ENCODE measurements at regions not wholly inside any gene's neighbourhood (a gene's known extent, or its start where the extent isn't known, plus 50 kb on each side); places are given as distances from the start of the nearest gene placed in this dataset.

- Mint-ChIP-seq H3K4me1 (peaks cover 36% of the 10 kb centered on the region), H3K9me3 (peaks cover 3% of the 10 kb centered on the region), H3K27me3 (ENCODE audit: low read depth) (no peaks in the 10 kb centered on the region), H3K27ac (peak overlapping the region in 1 of 3 experiments; percentile 26), H3K4me3 (no peak overlapping the region), H3K36me3 (ENCODE audit: low read depth) (no peaks in the 10 kb centered on the region)
- TF ChIP-seq CTCF (IDR thresholded peaks at IDR 0.05; ENCODE audit: unreplicated experiment in 3 of 3), result no peak
Observed at GRCh38 chr12:115216301-115216700, 532.3 kb upstream of the TBX3 start.

- TF ChIP-seq CTCF (IDR thresholded peaks at IDR 0.05; ENCODE audit: unreplicated experiment in 3 of 3), result no peak
- Mint-ChIP-seq H3K4me1 (peaks cover 44% of the 10 kb centered on the region), H3K27ac (no peak overlapping the region), H3K36me3 (ENCODE audit: low read depth) (no peaks in the 10 kb centered on the region), H3K4me3 (no peak overlapping the region), H3K9me3 (peaks cover 3% of the 10 kb centered on the region), H3K27me3 (ENCODE audit: low read depth) (no peaks in the 10 kb centered on the region)
Observed at GRCh38 chr12:115215544-115215943, 531.6 kb upstream of the TBX3 start.

GRCh38 chr12:115213538-115214016 is 529.6 kb upstream of the TBX3 start:
- Mint-ChIP-seq H3K36me3 (ENCODE audit: low read depth) (no peaks in the 10 kb centered on the region), H3K27ac (peak overlapping the region; percentile 74 to 86 (median 83)), H3K4me1 (peaks cover 52% of the 10 kb centered on the region), H3K27me3 (ENCODE audit: low read depth) (no peaks in the 10 kb centered on the region), H3K9me3 (peaks cover 3% of the 10 kb centered on the region), H3K4me3 (peak overlapping the region in 2 of 3 experiments; percentile 11 to 40)
- no peak for TF ChIP-seq CTCF (IDR thresholded peaks at IDR 0.05; ENCODE audit: unreplicated experiment in 3 of 3)

GRCh38 chr12:115213118-115213517 is 529.1 kb upstream of the TBX3 start:
- Mint-ChIP-seq H3K27ac (peak overlapping the region; percentile 74 to 86 (median 83)), H3K4me3 (peak overlapping the region in 1 of 3 experiments; percentile 11)

GRCh38 chr12:115212356-115212755 is 528.4 kb upstream of the TBX3 start:
- TF ChIP-seq CTCF (IDR thresholded peaks at IDR 0.05; ENCODE audit: unreplicated experiment in 3 of 3), result no peak
- H3K27me3 Mint-ChIP-seq (ENCODE audit: low read depth), result no peaks in the 10 kb centered on the region

More at GRCh38 chr12:115213118-115213517, 529.1 kb upstream of the TBX3 start:
- Mint-ChIP-seq H3K9me3 (peaks cover 3% of the 10 kb centered on the region), H3K4me1 (peaks cover 49% of the 10 kb centered on the region), H3K36me3 (ENCODE audit: low read depth) (no peaks in the 10 kb centered on the region), H3K27me3 (ENCODE audit: low read depth) (no peaks in the 10 kb centered on the region)
- TF ChIP-seq CTCF (IDR thresholded peaks at IDR 0.05; ENCODE audit: unreplicated experiment in 3 of 3), result no peak

GRCh38 chr12:115210533-115211252 is 526.7 kb upstream of the TBX3 start:
- Mint-ChIP-seq H3K27ac (peak overlapping the region in 2 of 3 experiments; percentile 39 to 46), H3K4me3 (no peak overlapping the region), H3K27me3 (ENCODE audit: low read depth) (no peaks in the 10 kb centered on the region), H3K36me3 (ENCODE audit: low read depth) (no peaks in the 10 kb centered on the region), H3K4me1 (peaks cover 58% of the 10 kb centered on the region), H3K9me3 (peaks cover 3% of the 10 kb centered on the region)
- no peak for TF ChIP-seq CTCF (IDR thresholded peaks at IDR 0.05; ENCODE audit: unreplicated experiment in 3 of 3)

More at GRCh38 chr12:115212356-115212755, 528.4 kb upstream of the TBX3 start:
- H3K4me3 Mint-ChIP-seq, result no peak overlapping the region
- H3K9me3 Mint-ChIP-seq, result peaks cover 3% of the 10 kb centered on the region
- H3K4me1 Mint-ChIP-seq, result peaks cover 53% of the 10 kb centered on the region
- peak overlapping the region in 1 of 3 experiments; percentile 46 for H3K27ac Mint-ChIP-seq
- H3K36me3 Mint-ChIP-seq (ENCODE audit: low read depth), result no peaks in the 10 kb centered on the region
